22Rv1 (cell line): ENCODE measurements at regions not wholly inside any gene's neighbourhood (a gene's known extent, or its start where the extent isn't known, plus 50 kb on each side); places are given as distances from the start of the nearest gene placed in this dataset.

Experiments used
- ZFX ChIP-seq: fragments of 450-650 bp; IDR thresholded peaks from 2 replicates; pipeline ENCODE4 v1.6.1; 2017; ENCODE audit warnings: antibody characterized with exemption, borderline replicate concordance
- TF ChIP-seq, protein P1 (sequence below): fragments of 450-650 bp; IDR thresholded peaks from 2 replicates; pipeline ENCODE4 v1.5.1; 2017; ENCODE audit warnings: mild to moderate bottlenecking

DNA sequence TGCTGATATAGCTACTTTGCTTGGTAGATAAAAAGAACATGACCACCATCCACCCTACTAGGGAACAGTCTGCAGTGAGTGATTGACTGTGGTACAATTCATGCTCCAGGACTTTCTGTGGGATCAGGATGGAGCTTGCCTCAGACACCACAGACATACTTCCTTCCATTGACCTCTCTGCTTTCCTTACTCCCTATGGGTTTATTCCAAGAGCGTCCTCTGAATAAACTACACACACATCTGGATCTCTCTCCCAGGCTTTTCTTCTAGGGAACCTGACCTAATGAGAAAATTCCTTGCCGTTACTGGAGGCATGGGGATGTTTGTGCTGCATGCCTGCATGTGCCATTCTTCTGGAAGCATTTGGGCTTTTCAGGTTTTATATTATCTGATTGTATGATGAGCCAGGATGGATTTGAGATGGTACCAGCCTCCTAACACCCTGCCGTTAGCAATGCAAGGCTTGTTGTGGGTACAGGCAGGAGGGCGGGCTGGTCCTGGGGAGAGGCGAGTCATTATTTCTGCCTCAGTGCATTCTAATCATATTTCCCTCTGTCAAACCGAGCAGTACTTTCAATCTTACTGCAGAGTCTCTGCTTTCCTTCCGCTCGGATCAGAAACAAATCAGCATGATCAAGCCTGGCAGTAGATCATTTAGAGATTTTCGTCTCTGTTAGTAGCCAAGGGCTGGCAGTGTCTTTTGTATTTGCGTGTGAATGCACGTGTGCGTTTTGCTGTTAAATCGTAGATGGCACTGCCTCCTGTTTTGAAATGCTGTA, 279.2 kb downstream of the PDCD6IP start:
- TF ChIP-seq, protein P1, sequence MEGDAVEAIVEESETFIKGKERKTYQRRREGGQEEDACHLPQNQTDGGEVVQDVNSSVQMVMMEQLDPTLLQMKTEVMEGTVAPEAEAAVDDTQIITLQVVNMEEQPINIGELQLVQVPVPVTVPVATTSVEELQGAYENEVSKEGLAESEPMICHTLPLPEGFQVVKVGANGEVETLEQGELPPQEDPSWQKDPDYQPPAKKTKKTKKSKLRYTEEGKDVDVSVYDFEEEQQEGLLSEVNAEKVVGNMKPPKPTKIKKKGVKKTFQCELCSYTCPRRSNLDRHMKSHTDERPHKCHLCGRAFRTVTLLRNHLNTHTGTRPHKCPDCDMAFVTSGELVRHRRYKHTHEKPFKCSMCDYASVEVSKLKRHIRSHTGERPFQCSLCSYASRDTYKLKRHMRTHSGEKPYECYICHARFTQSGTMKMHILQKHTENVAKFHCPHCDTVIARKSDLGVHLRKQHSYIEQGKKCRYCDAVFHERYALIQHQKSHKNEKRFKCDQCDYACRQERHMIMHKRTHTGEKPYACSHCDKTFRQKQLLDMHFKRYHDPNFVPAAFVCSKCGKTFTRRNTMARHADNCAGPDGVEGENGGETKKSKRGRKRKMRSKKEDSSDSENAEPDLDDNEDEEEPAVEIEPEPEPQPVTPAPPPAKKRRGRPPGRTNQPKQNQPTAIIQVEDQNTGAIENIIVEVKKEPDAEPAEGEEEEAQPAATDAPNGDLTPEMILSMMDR = no peak
- TF ChIP-seq ZFX = no peak
